Stimulated activated CD4-positive, alpha-beta T cell treated with anti-CD3 and anti-CD28 coated beads, Interleukin-12 subunit alpha, Interleukin-12 subunit beta, amount 100 ng/mL, for 48 hours (primary cell): ENCODE measurements at regions not wholly inside any gene's neighbourhood (a gene's known extent, or its start where the extent isn't known, plus 50 kb on each side); places are given as distances from the start of the nearest gene placed in this dataset.
"Not testable (repeated sequence)": the region's sequence is repeated elsewhere in the genome, so short reads cannot be mapped to it uniquely, and the experiment has no call there.

Source experiments
- DNase-seq, 3 donors: peaks; one replicate each; pipeline ENCODE4 v3.0.0-alpha.2; 2020; ENCODE audit warnings: low read depth in 2 of 3, low spot score in 1 of 3

- no peak for DNase-seq
Observed at GRCh38 chr17:16888413-16889087, 83.4 kb downstream of the TNFRSF13B start.

- DNase-seq, result no peak
Observed at GRCh38 chr17:16887523-16888095, 84.3 kb downstream of the TNFRSF13B start.

GRCh38 chr17:16886655-16887322 lies 85.1 kb downstream of the TNFRSF13B start:
- DNase-seq, result no peak

- DNase-seq, result not testable (repeated sequence)
Observed at GRCh38 chr17:16885204-16885603, 86.7 kb downstream of the TNFRSF13B start.

- DNase-seq, result not testable (repeated sequence)
Observed at GRCh38 chr17:16882926-16883265, 89.0 kb downstream of the TNFRSF13B start.

- DNase-seq, result no peak
Observed at GRCh38 chr17:16882243-16882925, 89.5 kb downstream of the TNFRSF13B start.

- no peak for DNase-seq
Observed at GRCh38 chr17:16881239-16881924, 90.5 kb downstream of the TNFRSF13B start.

GRCh38 chr17:16880843-16881230 lies 91.1 kb downstream of the TNFRSF13B start:
- no peak for DNase-seq

- DNase-seq, result no peak
Observed at GRCh38 chr17:16880121-16880842, 91.6 kb downstream of the TNFRSF13B start.

GRCh38 chr17:16879686-16880085 lies 92.2 kb downstream of the TNFRSF13B start:
- DNase-seq, result no peak

GRCh38 chr17:16878606-16879005 lies 93.3 kb downstream of the TNFRSF13B start:
- DNase-seq, result no peak

GRCh38 chr17:16878084-16878483 lies 93.8 kb downstream of the TNFRSF13B start:
- DNase-seq, result no peak

- no peak for DNase-seq
Observed at GRCh38 chr17:16877099-16877498, 94.8 kb downstream of the TNFRSF13B start.

- DNase-seq, result no peak
Observed at GRCh38 chr17:16875662-16876061, 96.3 kb downstream of the TNFRSF13B start.

- DNase-seq, result not testable (repeated sequence)
Observed at GRCh38 chr17:16874216-16874615, 97.7 kb downstream of the TNFRSF13B start.

GRCh38 chr17:16873174-16874035 lies 98.5 kb downstream of the TNFRSF13B start:
- peak; percentile 26 to 45 (median 32) for DNase-seq

- DNase-seq, result no peak
Observed at GRCh38 chr17:16872351-16873173, 99.4 kb downstream of the TNFRSF13B start.

GRCh38 chr17:16871446-16872190 lies 100.3 kb downstream of the TNFRSF13B start:
- DNase-seq, result not testable (repeated sequence)
